H1 (cell line): ENCODE measurements at regions not wholly inside any gene's neighbourhood (a gene's known extent, or its start where the extent isn't known, plus 50 kb on each side); places are given as distances from the start of the nearest gene placed in this dataset.

Source experiments
- CTCF ChIA-PET: fragments of 300-600 bp; sonication (Branson Sonifier 250); formaldehyde crosslinking; loops from one replicate; lab custom pipeline; 2021; ENCODE audit not compliant: partially characterized antibody; lab: Charles Lee
- POLR2A ChIA-PET: fragments of 300-600 bp; sonication (Branson Sonifier 250); formaldehyde crosslinking; loops from one replicate; lab custom pipeline; 2021; ENCODE audit warnings: inconsistent platforms; ENCODE audit not compliant: partially characterized antibody; lab: Charles Lee
- DNase-seq, 2 experiments: peaks; one replicate each; pipeline versions ENCODE4 v3.0.0 to v3.0.0-alpha.2; 2010 to 2022; ENCODE audit warnings: low spot score in 2 of 2, low read depth in 1 of 2, mixed read lengths in 1 of 2
- FAIRE-seq: peaks from 2 replicates; lab custom pipeline; 2011; peaks lifted over from hg19 to GRCh38; lab: Jason Lieb, UNC
- H2AFZ ChIP-seq: 2 replicates; pipeline ENCODE4 v1.8.1; 2012; ENCODE audit warnings: low read length, inconsistent platforms
- H2AK5ac ChIP-seq: 2 replicates; pipeline ENCODE4 v1.6.1; 2013; ENCODE audit warnings: low read depth, low read length
- H2BK120ac ChIP-seq: replicated peaks from 2 replicates; pipeline ENCODE3; 2013; ENCODE audit warnings: low read depth, low read length, inconsistent platforms
- H2BK12ac ChIP-seq: 2 replicates; pipeline ENCODE4 v1.6.1; 2013; ENCODE audit warnings: low read depth, low read length
- H2BK15ac ChIP-seq: 2 replicates; pipeline ENCODE4 v1.6.1; 2013; ENCODE audit warnings: low read length
- H2BK20ac ChIP-seq: 2 replicates; pipeline ENCODE4 v1.6.1; 2013; ENCODE audit warnings: low read length
- H2BK5ac ChIP-seq: 2 replicates; pipeline ENCODE4 v1.6.1; 2013; ENCODE audit warnings: low read depth, low read length
- H3K14ac ChIP-seq: 2 replicates; pipeline ENCODE4 v1.6.1; 2013; ENCODE audit warnings: inconsistent platforms; ENCODE audit not compliant: insufficient read length
- H3K18ac ChIP-seq: 2 replicates; pipeline ENCODE4 v1.6.1; 2013; ENCODE audit warnings: low read length; ENCODE audit errors: extremely low read depth
- H3K23ac ChIP-seq: 2 replicates; pipeline ENCODE4 v1.6.1; 2013; ENCODE audit warnings: inconsistent platforms; ENCODE audit not compliant: insufficient read length
- H3K23me2 ChIP-seq: 2 replicates; pipeline ENCODE4 v1.6.1; 2013; ENCODE audit warnings: low read depth, low read length
- H3K27ac ChIP-seq: 2 replicates; pipeline ENCODE4 v1.6.1; 2011; ENCODE audit warnings: low read depth, low read length, inconsistent platforms
- H3K27me3 ChIP-seq, 4 experiments: replicated peaks in 1 of 4; 1 replicate in 1 of 4; 2 replicates in 3 of 4; pipeline versions ENCODE4 v1.6.1 to v1.8.1; 2011 to 2013; ENCODE audit warnings: low read length in 3 of 4, mild to moderate bottlenecking in 3 of 4, inconsistent platforms in 2 of 4, mixed read lengths in 2 of 4, moderate library complexity in 1 of 4; ENCODE audit not compliant: control insufficient read depth in 3 of 4, insufficient read depth in 3 of 4; ENCODE audit errors: extremely low read depth in 1 of 4
- H3K36me3 ChIP-seq, 4 experiments: 2 replicates each; pipeline versions ENCODE4 v1.6.1 to v1.8.1; 2011 to 2013; ENCODE audit warnings: mild to moderate bottlenecking in 4 of 4, low read length in 3 of 4, moderate library complexity in 2 of 4, control low read depth in 1 of 4, inconsistent platforms in 1 of 4; ENCODE audit not compliant: insufficient read depth in 4 of 4, control insufficient read depth in 2 of 4
- H3K4ac ChIP-seq: replicated peaks from 2 replicates; pipeline ENCODE3; 2013; ENCODE audit warnings: low read length, low read depth, mixed read lengths, inconsistent platforms; ENCODE audit not compliant: insufficient read length
- H3K4me1 ChIP-seq, 4 experiments: replicated peaks in 1 of 4; 1 replicate in 1 of 4; 2 replicates in 3 of 4; pipeline versions ENCODE4 v1.6.1 to v1.8.1; 2011 to 2013; ENCODE audit warnings: low read length in 3 of 4, inconsistent platforms in 2 of 4, mixed read lengths in 1 of 4; ENCODE audit not compliant: insufficient read depth in 4 of 4, control insufficient read depth in 3 of 4
- H3K4me2 ChIP-seq, 2 experiments: 2 replicates each; pipeline versions ENCODE4 v1.6.1 to v1.8.1; 2011 to 2013; ENCODE audit warnings: low read depth in 2 of 2, low read length in 2 of 2, control low read depth in 1 of 2, inconsistent platforms in 1 of 2, mild to moderate bottlenecking in 1 of 2; ENCODE audit not compliant: insufficient read depth in 1 of 2
- H3K4me3 ChIP-seq, 4 experiments: fragments of 200-600, 300-600 bp in 1 of 4; sonication (generic), shearing (Covaris generic), sonication (Bioruptor Twin) in 1 of 4; 2 replicates each; pipeline versions ENCODE4 v1.5.1 to v1.8.1; 2011 to 2016; ENCODE audit warnings: low read length in 4 of 4, low read depth in 3 of 4, control low read depth in 2 of 4, inconsistent platforms in 2 of 4, mild to moderate bottlenecking in 2 of 4, mixed read lengths in 1 of 4, moderate library complexity in 1 of 4; ENCODE audit not compliant: insufficient read depth in 2 of 4; ENCODE audit errors: extremely low read depth in 1 of 4
- H3K56ac ChIP-seq: replicated peaks from 2 replicates; pipeline ENCODE3; 2013; ENCODE audit warnings: low read depth, mild to moderate bottlenecking, mixed read lengths, low read length, inconsistent platforms; ENCODE audit not compliant: insufficient read length
- H3K79me1 ChIP-seq: 2 replicates; pipeline ENCODE4 v1.6.1; 2013; ENCODE audit warnings: low read depth, low read length, control low read depth
- H3K79me2 ChIP-seq, 2 experiments: 2 replicates each; pipeline versions ENCODE4 v1.6.1 to v1.8.1; 2012 to 2013; ENCODE audit warnings: low read length in 2 of 2, mild to moderate bottlenecking in 2 of 2, inconsistent platforms in 1 of 2; ENCODE audit not compliant: insufficient read depth in 2 of 2, control insufficient read depth in 1 of 2
- H3K9ac ChIP-seq, 4 experiments: replicated peaks in 1 of 4; 1 replicate in 1 of 4; 2 replicates in 3 of 4; pipeline versions ENCODE4 v1.6.1 to v1.8.1; 2011 to 2013; ENCODE audit warnings: low read depth in 3 of 4, low read length in 3 of 4, control low read depth in 2 of 4, mild to moderate bottlenecking in 2 of 4, moderate library complexity in 2 of 4, inconsistent platforms in 1 of 4; ENCODE audit errors: extremely low read depth in 1 of 4
- H3K9me3 ChIP-seq, 2 experiments: 2 replicates each; pipeline versions ENCODE4 v1.6.1 to v1.8.1; 2012 to 2013; ENCODE audit warnings: mild to moderate bottlenecking in 2 of 2, moderate library complexity in 2 of 2, control low read depth in 1 of 2, inconsistent platforms in 1 of 2, low read depth in 1 of 2, low read length in 1 of 2, mixed read lengths in 1 of 2; ENCODE audit not compliant: insufficient read depth in 2 of 2
- H4K20me1 ChIP-seq, 2 experiments: replicated peaks in 1 of 2; 2 replicates each; pipeline versions ENCODE3 to v1.8.1; 2011 to 2013; ENCODE audit warnings: inconsistent platforms in 2 of 2, low read length in 2 of 2, mild to moderate bottlenecking in 1 of 2; ENCODE audit not compliant: insufficient read depth in 2 of 2, control insufficient read depth in 1 of 2
- H4K5ac ChIP-seq: 2 replicates; pipeline ENCODE4 v1.6.1; 2013; ENCODE audit warnings: low read length, low read depth, mixed read lengths, inconsistent platforms; ENCODE audit not compliant: insufficient read length
- H4K8ac ChIP-seq: 2 replicates; pipeline ENCODE4 v1.8.0; 2013; ENCODE audit warnings: mild to moderate bottlenecking, moderate library complexity, low read length, inconsistent platforms; ENCODE audit not compliant: insufficient read depth; ENCODE audit errors: extremely low read depth
- H4K91ac ChIP-seq: replicated peaks from 2 replicates; pipeline ENCODE3; 2013; ENCODE audit warnings: low read length, mixed read lengths, inconsistent platforms; ENCODE audit not compliant: insufficient read length
- ASH2L ChIP-seq: fragments of 200-600, 300-600 bp; sonication (generic); IDR thresholded peaks from one replicate; pipeline ENCODE4 v1.7.1; 2017; ENCODE audit warnings: low read length
- BRCA1 ChIP-seq: IDR thresholded peaks from 2 replicates; pipeline ENCODE4 v1.6.1; 2012; ENCODE audit warnings: low read depth, low read length, improper control_type of control experiment
- CEBPB ChIP-seq: IDR thresholded peaks from 2 replicates; pipeline ENCODE4 v1.6.1; 2012; ENCODE audit warnings: low read depth, low read length
- FOSL1 ChIP-seq: IDR thresholded peaks from 2 replicates; pipeline ENCODE4 v1.6.1; 2011; ENCODE audit warnings: mild to moderate bottlenecking, low read depth, low read length, moderate library complexity; ENCODE audit not compliant: insufficient read depth
- JUND ChIP-seq: IDR thresholded peaks from 2 replicates; pipeline ENCODE4 v1.6.1; 2011; ENCODE audit warnings: mild to moderate bottlenecking, improper control_type of control experiment, low read length
- PHF8 ChIP-seq: fragments of 200-600 bp; sonication (generic); conservative IDR thresholded peaks from 2 replicates; pipeline ENCODE4 v1.7.1; 2012; ENCODE audit warnings: low read depth, mild to moderate bottlenecking, inconsistent platforms, low read length, moderate library complexity
- SIN3A ChIP-seq, 2 experiments: IDR thresholded peaks in 1 of 2; conservative IDR thresholded peaks in 1 of 2; 2 replicates each; pipeline ENCODE4 v1.6.1; 2011 to 2012; ENCODE audit warnings: low read length in 2 of 2, improper control_type of control experiment in 1 of 2, low read depth in 1 of 2, mild to moderate bottlenecking in 1 of 2
- SP1 ChIP-seq: IDR thresholded peaks from 2 replicates; pipeline ENCODE4 v1.6.1; 2011; ENCODE audit warnings: low read depth, low read length
- SUZ12 ChIP-seq: fragments of 200-600 bp; sonication (generic); IDR thresholded peaks from 2 replicates; pipeline ENCODE4 v1.6.1; 2012; ENCODE audit warnings: mild to moderate bottlenecking, inconsistent platforms, low read length, moderate library complexity, mixed read lengths
- WGBS, 2 experiments: shearing (Covaris generic) in 1 of 2; methylation state at CpG; one replicate each; pipeline versions ENCODE4 v1.1.6 to v1.1.7; 2013 to 2015; ENCODE audit warnings: low lambda C conversion rate in 2 of 2, mixed read lengths in 2 of 2, inconsistent platforms in 1 of 2, low coverage in 1 of 2, missing lambda C conversion rate in 1 of 2; ENCODE audit not compliant: insufficient replicate concordance in 2 of 2, insufficient coverage in 1 of 2, insufficient read length in 1 of 2; ENCODE audit errors: extremely low coverage in 1 of 2, missing lambda C conversion rate in 1 of 2; 5-methylcytosine and 5-hydroxymethylcytosine counted together
- TF ChIP-seq, protein P1 (sequence below), 3 experiments: IDR thresholded peaks; 1 replicate in 2 of 3; 2 replicates in 1 of 3; pipeline versions ENCODE4 v1.5.1 to v1.6.1; 2011; ENCODE audit warnings: low read length in 3 of 3, mild to moderate bottlenecking in 3 of 3, inconsistent platforms in 2 of 3, low read depth in 1 of 3, moderate library complexity in 1 of 3; ENCODE audit not compliant: insufficient read depth in 1 of 3; ENCODE audit errors: control extremely low read depth in 1 of 3

DNA sequence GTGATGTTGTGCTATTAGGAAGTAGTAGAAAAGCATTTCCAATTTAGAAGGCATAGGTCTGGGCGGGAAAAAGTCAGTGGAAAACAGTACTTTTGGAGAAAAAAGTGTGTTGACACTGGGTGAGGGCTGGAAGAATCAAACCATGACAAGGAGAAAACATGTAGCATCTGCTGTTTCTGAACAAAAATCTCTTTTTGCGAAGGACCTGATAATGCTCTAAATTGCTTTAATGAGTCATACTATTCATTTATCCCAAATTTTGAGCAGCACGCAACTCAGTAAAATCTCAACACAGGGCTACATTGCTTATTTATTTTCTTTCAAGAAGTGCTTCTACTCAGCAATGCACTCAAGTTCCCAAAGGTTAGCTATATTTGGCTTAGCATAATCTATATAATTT, 292.7 kb downstream of the DIPK2A start:
- CTCF ChIA-PET, result no interaction called here
- H3K9ac ChIP-seq, result no peak overlapping the region
- TF ChIP-seq, protein P1, sequence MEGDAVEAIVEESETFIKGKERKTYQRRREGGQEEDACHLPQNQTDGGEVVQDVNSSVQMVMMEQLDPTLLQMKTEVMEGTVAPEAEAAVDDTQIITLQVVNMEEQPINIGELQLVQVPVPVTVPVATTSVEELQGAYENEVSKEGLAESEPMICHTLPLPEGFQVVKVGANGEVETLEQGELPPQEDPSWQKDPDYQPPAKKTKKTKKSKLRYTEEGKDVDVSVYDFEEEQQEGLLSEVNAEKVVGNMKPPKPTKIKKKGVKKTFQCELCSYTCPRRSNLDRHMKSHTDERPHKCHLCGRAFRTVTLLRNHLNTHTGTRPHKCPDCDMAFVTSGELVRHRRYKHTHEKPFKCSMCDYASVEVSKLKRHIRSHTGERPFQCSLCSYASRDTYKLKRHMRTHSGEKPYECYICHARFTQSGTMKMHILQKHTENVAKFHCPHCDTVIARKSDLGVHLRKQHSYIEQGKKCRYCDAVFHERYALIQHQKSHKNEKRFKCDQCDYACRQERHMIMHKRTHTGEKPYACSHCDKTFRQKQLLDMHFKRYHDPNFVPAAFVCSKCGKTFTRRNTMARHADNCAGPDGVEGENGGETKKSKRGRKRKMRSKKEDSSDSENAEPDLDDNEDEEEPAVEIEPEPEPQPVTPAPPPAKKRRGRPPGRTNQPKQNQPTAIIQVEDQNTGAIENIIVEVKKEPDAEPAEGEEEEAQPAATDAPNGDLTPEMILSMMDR (IDR thresholded peaks at IDR 0.05; ENCODE audit: control extremely low read depth in 1 of 3, insufficient read depth in 1 of 3, low read depth in 1 of 3, low read length in 3 of 3), result no peak
- TF ChIP-seq ASH2L (no peak), BRCA1 (no peak), SIN3A (conservative IDR thresholded peaks at IDR 0.05 in 1 of 2, IDR thresholded peaks at IDR 0.05 in 1 of 2; ENCODE audit: low read depth in 1 of 2, low read length in 2 of 2) (no peak), PHF8 (no peak), SUZ12 (no peak), SP1 (no peak), JUND (no peak), CEBPB (no peak), FOSL1 (no peak)
- TF ChIP-seq, all 59 proteins: peak for 0
- Histone ChIP-seq H4K8ac (no peak overlapping the region), H2BK120ac (no peak overlapping the region), H3K9me3 (no peaks in the 10 kb centered on the region), H3K4me1 (no peaks in the 10 kb centered on the region), H3K23ac (no peak overlapping the region), H3K27ac (no peak overlapping the region), H3K4me3 (no peak overlapping the region), H2BK15ac (no peak overlapping the region), H2AK5ac (no peak overlapping the region), H4K20me1 (no peaks in the 10 kb centered on the region), H3K23me2 (no peaks in the 10 kb centered on the region), H3K4me2 (no peak overlapping the region), H2AFZ (no peak overlapping the region), H2BK5ac (no peak overlapping the region), H3K79me1 (no peaks in the 10 kb centered on the region), H3K14ac (no peak overlapping the region), H4K91ac (no peak overlapping the region), H3K27me3 (no peaks in the 10 kb centered on the region), H3K18ac (no peak overlapping the region), H3K56ac (no peak overlapping the region), H2BK20ac (no peak overlapping the region), H2BK12ac (no peak overlapping the region), H4K5ac (no peak overlapping the region), H3K4ac (no peak overlapping the region), H3K79me2 (no peaks in the 10 kb centered on the region), H3K36me3 (no peaks in the 10 kb centered on the region)
- no peak for FAIRE-seq
- POLR2A ChIA-PET, result no interaction called here
- no peak for DNase-seq
- WGBS, 2 experiments, result 90% methylated on average over 3 of the region's 3 CpGs; no CpG with 5 or more reads in 1 of the 2 experiments
